HG03521 (cell line): ENCODE measurements at regions not wholly inside any gene's neighbourhood (a gene's known extent, or its start where the extent isn't known, plus 50 kb on each side); places are given as distances from the start of the nearest gene placed in this dataset.
"Not testable (repeated sequence)": the region's sequence is repeated elsewhere in the genome, so short reads cannot be mapped to it uniquely, and the experiment has no call there.

ENCODE experiments used
- ATAC-seq: cut with Tn5 transposase; IDR thresholded peaks from one replicate; pipeline ENCODE4 v1.9.1; 2021; ENCODE audit warnings: mild to moderate bottlenecking, moderate library complexity; ENCODE audit not compliant: unreplicated experiment

DNA sequence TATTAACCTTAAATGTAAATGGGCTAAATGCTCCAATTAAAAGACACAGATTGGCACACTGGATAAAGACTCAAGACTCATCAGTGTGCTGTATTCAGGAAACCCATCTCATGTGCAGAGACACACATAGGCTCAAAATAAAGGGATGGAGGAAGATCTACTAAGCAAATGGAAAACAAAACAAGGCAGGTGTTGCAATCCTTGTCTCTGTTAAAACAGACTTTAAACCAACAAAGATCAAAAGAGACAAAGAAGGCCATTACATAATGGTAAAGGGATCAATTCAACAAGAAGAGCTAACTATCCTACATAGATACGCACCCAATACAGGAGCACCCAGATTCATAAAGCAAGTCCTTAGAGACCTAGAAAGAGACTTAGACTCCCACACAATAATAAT is 80.1 kb upstream of the NPSR1 start:
- not testable (repeated sequence) for ATAC-seq

DNA sequence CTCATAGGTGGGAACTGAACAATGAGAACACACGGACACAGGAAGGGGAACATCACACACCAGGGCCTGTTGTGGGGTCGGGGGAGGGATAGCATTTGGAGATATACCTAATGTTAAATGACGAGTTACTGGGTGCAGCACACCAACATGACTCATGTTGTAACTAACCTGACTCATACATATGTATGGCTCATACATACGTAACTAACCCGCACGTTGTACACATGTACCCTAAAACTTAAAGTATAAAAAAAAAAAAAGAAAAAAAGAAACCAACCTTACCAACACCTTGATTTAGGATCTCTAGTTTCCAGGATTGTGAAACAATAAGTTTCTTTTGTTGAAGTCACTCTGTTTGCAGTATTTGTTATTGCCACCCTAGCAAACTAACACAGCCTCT is 76.3 kb upstream of the NPSR1 start:
- ATAC-seq = not testable (repeated sequence)

DNA sequence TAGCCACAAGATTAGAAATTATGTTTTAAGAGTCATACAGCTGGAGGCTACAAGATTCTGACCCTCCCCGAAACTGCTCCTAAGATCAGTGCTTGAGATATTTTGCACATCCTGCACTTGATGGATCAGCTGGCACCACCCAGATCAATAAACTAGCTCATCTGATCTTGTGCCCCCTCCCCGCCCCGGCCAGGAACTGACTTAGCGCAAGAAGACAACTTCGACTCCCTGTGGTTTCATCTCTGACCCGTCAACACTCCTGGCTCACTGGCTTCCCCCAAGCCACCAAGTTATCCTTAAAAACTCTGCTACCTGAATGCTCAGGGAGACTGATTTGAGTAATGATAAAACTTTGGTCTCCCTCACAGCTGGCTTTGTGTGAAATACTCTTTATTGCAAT is 73.5 kb upstream of the NPSR1 start:
- ATAC-seq = no peak

DNA sequence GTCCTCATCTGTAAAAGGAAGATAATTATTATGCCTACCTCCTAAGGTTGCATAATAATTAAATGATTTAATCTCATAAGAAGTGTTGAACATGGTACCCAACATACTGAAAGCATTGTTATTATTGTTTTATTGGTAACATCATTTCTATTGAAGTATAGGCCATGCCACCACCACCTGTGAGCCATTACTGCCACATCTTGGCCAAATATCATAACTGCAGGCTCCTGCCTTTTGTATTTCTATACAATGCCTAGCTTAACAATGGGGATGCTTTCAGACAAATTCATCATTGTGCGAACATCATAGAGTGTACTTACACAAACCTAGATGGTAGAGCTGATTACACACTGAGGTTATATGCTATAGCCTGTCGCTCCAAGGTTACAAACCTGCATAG is 61.1 kb upstream of the NPSR1 start:
- no peak for ATAC-seq

DNA sequence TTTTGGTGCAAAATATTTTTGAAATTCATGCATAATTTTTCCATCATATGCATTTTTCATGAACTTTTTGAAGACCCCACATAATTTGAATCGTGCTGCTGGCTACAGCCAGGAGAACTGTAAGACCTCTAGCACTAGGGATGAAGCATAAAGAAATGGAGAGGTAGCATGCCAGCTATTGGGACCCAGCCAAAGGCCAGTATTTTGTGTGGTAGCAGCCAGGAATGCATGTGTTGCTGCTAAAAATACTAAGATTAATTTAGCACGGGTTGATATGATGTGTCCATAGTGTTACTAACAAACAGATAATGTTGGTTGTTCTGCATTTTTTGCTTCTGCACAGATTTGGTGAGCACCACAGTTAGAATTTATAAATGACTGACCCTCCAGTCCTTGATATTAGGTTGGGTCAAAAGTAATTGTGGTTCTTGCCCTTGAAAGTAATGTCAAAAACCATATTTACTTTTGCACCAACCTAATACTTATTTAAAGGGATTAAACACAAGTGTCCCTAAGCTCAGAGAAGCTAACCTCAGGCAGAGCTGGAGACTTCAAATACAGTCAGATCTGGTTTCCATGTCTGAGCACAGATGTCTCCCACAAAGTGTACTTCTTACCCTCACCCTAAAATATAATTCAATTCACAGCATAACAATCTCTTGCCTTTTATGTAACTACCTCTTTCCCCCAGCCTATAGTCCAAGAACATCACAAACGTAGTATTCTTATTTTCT is 54.1 kb upstream of the NPSR1 start:
- no peak for ATAC-seq
